SW480 (cell line): ENCODE measurements at regions not wholly inside any gene's neighbourhood (a gene's known extent, or its start where the extent isn't known, plus 50 kb on each side); places are given as distances from the start of the nearest gene placed in this dataset.
"Not testable (repeated sequence)": the region's sequence is repeated elsewhere in the genome, so short reads cannot be mapped to it uniquely, and the experiment has no call there.

Experiments
- DNase-seq: peaks from one replicate; pipeline ENCODE4 v3.0.0-alpha.2; 2016; ENCODE audit warnings: low spot score

- no peak for DNase-seq
These were observed 133.4 kb upstream of the CDH9 start for GRCh38 chr5:27171761-27172261.

GRCh38 chr5:27158775-27159174 lies 120.4 kb upstream of the CDH9 start:
- DNase-seq, result no peak

GRCh38 chr5:27158171-27158570 lies 119.8 kb upstream of the CDH9 start:
- no peak for DNase-seq

GRCh38 chr5:27144456-27144855 lies 106.1 kb upstream of the CDH9 start:
- no peak for DNase-seq

GRCh38 chr5:27140831-27141230 lies 102.4 kb upstream of the CDH9 start:
- DNase-seq, result no peak

GRCh38 chr5:27130587-27130986 lies 92.2 kb upstream of the CDH9 start:
- no peak for DNase-seq

GRCh38 chr5:27129926-27130325 lies 91.5 kb upstream of the CDH9 start:
- no peak for DNase-seq

- DNase-seq, result no peak
These were observed 87.5 kb upstream of the CDH9 start for GRCh38 chr5:27125856-27126255.

- peak; percentile 21 for DNase-seq
These were observed 86.2 kb upstream of the CDH9 start for GRCh38 chr5:27124590-27124989.

GRCh38 chr5:27119736-27120321 lies 81.4 kb upstream of the CDH9 start:
- not testable (repeated sequence) for DNase-seq

GRCh38 chr5:27103486-27103885 lies 65.1 kb upstream of the CDH9 start:
- no peak for DNase-seq

- not testable (repeated sequence) for DNase-seq
These were observed 57.4 kb upstream of the CDH9 start for GRCh38 chr5:27095761-27096160.

- no peak for DNase-seq
These were observed 54.9 kb upstream of the CDH9 start for GRCh38 chr5:27093279-27093678.

GRCh38 chr5:27091858-27092257 lies 53.5 kb upstream of the CDH9 start:
- DNase-seq, result no peak

- DNase-seq, result not testable (repeated sequence)
These were observed 50.4 kb upstream of the CDH9 start for GRCh38 chr5:27088822-27089221.
